GM12878 (cell line): ENCODE measurements at regions not wholly inside any gene's neighbourhood (a gene's known extent, or its start where the extent isn't known, plus 50 kb on each side); places are given as distances from the start of the nearest gene placed in this dataset.
A peak's percentile ranks its signal among the peaks of the same experiment; 100 is the strongest.

Experiments used
- ATF3 ChIP-seq: IDR thresholded peaks from 2 replicates; pipeline ENCODE4 v1.6.1; 2011; ENCODE audit warnings: low read depth, mild to moderate bottlenecking, low read length, moderate library complexity, borderline replicate concordance; ENCODE audit errors: extremely low read depth
- ATF7 ChIP-seq: fragments of 450-650 bp; IDR thresholded peaks from 2 replicates; pipeline ENCODE4 v1.6.1; 2016; ENCODE audit warnings: low read depth, mild to moderate bottlenecking
- CHD1 ChIP-seq: IDR thresholded peaks from 2 replicates; pipeline ENCODE4 v1.6.1; 2012; ENCODE audit warnings: low read depth, low read length, improper control_type of control experiment
- CHD4 ChIP-seq: fragments of 200-600 bp; sonication (generic); IDR thresholded peaks from 2 replicates; pipeline ENCODE4 v1.6.1; 2016; ENCODE audit warnings: mild to moderate bottlenecking
- EGR1 ChIP-seq, 2 experiments: IDR thresholded peaks; 1 replicate in 1 of 2; 2 replicates in 1 of 2; pipeline ENCODE4 v1.6.1; 2011 to 2012; ENCODE audit warnings: low read depth in 2 of 2, low read length in 2 of 2, borderline replicate concordance in 1 of 2, mild to moderate bottlenecking in 1 of 2, moderate library complexity in 1 of 2
- ESRRA ChIP-seq: IDR thresholded peaks from 2 replicates; pipeline ENCODE4 v1.6.1; 2012; ENCODE audit warnings: mild to moderate bottlenecking, low read length, improper control_type of control experiment
- ETV6 ChIP-seq, 2 experiments: fragments of 450-650 bp in 1 of 2; IDR thresholded peaks in 1 of 2; conservative IDR thresholded peaks in 1 of 2; 2 replicates each; pipeline ENCODE4 v1.6.1; 2014; ENCODE audit warnings: antibody characterized with exemption in 1 of 2, borderline replicate concordance in 1 of 2, low read depth in 1 of 2, mild to moderate bottlenecking in 1 of 2, moderate library complexity in 1 of 2
- FOXM1 ChIP-seq: IDR thresholded peaks from 2 replicates; pipeline ENCODE4 v1.6.1; 2012; ENCODE audit warnings: low read depth, mild to moderate bottlenecking, inconsistent platforms, low read length, moderate library complexity
- GABPA ChIP-seq: IDR thresholded peaks from 2 replicates; pipeline ENCODE4 v1.6.1; 2014; ENCODE audit warnings: antibody characterized with exemption, low read depth, mild to moderate bottlenecking, inconsistent platforms
- HSF1 ChIP-seq: fragments of 150-350 bp; IDR thresholded peaks from 2 replicates; pipeline ENCODE4 v1.6.1; 2014; ENCODE audit warnings: mild to moderate bottlenecking, low read depth, low read length
- IKZF2 ChIP-seq, 2 experiments: fragments of 450-650 bp; IDR thresholded peaks; 2 replicates each; pipeline ENCODE4 v1.6.1; 2017; ENCODE audit warnings: mild to moderate bottlenecking in 2 of 2, moderate library complexity in 2 of 2
- JUNB ChIP-seq: IDR thresholded peaks from 2 replicates; pipeline ENCODE4 v1.6.1; 2016; ENCODE audit warnings: antibody characterized with exemption, mild to moderate bottlenecking
- KAT2A ChIP-seq: conservative IDR thresholded peaks from 2 replicates; pipeline ENCODE4 v1.6.1; 2011; ENCODE audit warnings: low read depth, low read length; ENCODE audit not compliant: control insufficient read depth
- NR2C2 ChIP-seq: IDR thresholded peaks from 2 replicates; pipeline ENCODE4 v1.6.1; 2011; ENCODE audit warnings: borderline replicate concordance, low read depth; ENCODE audit not compliant: control insufficient read depth, insufficient read length
- RCOR1 ChIP-seq: conservative IDR thresholded peaks from 2 replicates; pipeline ENCODE4 v1.6.1; 2012; ENCODE audit warnings: low read depth, low read length, improper control_type of control experiment
- SIX5 ChIP-seq: IDR thresholded peaks from 2 replicates; pipeline ENCODE4 v1.6.1; 2011; ENCODE audit warnings: mild to moderate bottlenecking, low read depth, low read length, moderate library complexity; ENCODE audit not compliant: severe bottlenecking
- SMARCA5 ChIP-seq: fragments of 450-650 bp; IDR thresholded peaks from 2 replicates; pipeline ENCODE4 v1.6.1; 2017; ENCODE audit warnings: mild to moderate bottlenecking
- SP1 ChIP-seq: IDR thresholded peaks from one replicate; pipeline ENCODE4 v1.6.1; 2011; ENCODE audit warnings: low read depth, low read length
- SPI1 ChIP-seq: IDR thresholded peaks from 2 replicates; pipeline ENCODE4 v1.6.1; 2011; ENCODE audit warnings: low read depth, mild to moderate bottlenecking, low read length, moderate library complexity, borderline replicate concordance; ENCODE audit not compliant: insufficient read depth
- STAT3 ChIP-seq: IDR thresholded peaks from 2 replicates; pipeline ENCODE4 v1.6.1; 2011; ENCODE audit warnings: low read depth, low read length, improper control_type of control experiment
- TARDBP ChIP-seq: IDR thresholded peaks from 2 replicates; pipeline ENCODE4 v1.6.1; 2016; ENCODE audit warnings: borderline replicate concordance
- TCF7 ChIP-seq: IDR thresholded peaks from 2 replicates; pipeline ENCODE4 v1.6.1; 2014; ENCODE audit warnings: antibody characterized with exemption, borderline replicate concordance
- ZBED1 ChIP-seq: IDR thresholded peaks from 2 replicates; pipeline ENCODE4 v1.6.1; 2016; ENCODE audit warnings: borderline replicate concordance
- TF ChIP-seq, protein P1 (sequence below): fragments of 450-650 bp; IDR thresholded peaks from 2 replicates; pipeline ENCODE4 v1.6.1; 2016; ENCODE audit warnings: mild to moderate bottlenecking
- TF ChIP-seq, protein P2 (sequence below): IDR thresholded peaks from 2 replicates; pipeline ENCODE4 v1.6.1; 2012; ENCODE audit warnings: improper control_type of control experiment, low read depth, low read length; ENCODE audit not compliant: insufficient replicate concordance

DNA sequence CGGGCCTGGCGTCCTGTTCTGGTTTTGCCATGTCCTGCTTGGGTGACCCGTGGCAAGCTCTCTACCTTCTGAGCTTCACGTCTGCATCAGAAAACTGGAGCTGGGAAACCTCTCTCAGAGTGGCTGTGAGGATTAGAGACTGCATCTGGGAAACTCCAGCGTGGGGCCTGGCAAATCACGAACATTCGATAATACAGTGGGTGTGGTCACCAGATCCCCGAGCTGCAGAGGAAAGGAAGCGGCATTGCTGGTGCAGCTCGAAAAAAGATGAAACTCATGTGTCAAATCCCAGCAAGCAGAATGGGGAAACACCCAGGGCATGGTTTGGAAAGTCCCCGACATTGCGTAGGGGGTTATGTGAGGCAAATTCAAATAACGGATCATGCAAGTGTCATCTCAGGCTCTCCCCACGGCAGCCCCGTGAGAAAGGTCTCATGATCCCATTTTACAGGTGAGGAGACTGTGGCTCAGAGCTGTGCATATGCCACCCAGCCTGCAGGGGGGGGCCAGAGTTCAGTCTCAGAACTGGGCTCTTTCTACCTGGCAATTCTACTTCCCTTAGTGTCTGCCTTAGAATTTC, 98.1 kb upstream of the VRK1 start (continued):
- TF ChIP-seq NR2C2 (no peak), HSF1 (no peak), ETV6 (conservative IDR thresholded peaks at IDR 0.05 in 1 of 2, IDR thresholded peaks at IDR 0.05 in 1 of 2; ENCODE audit: borderline replicate concordance in 1 of 2, low read depth in 1 of 2) (no peak), FOXM1 (no peak), KAT2A (no peak), SP1 (peak; percentile 44), ATF7 (peak; percentile 68), TARDBP (no peak), SIX5 (no peak), SPI1 (no peak), ZBED1 (no peak), ESRRA (no peak), CHD1 (no peak), CHD4 (no peak), SMARCA5 (peak; percentile 98), EGR1 (IDR thresholded peaks at IDR 0.05; ENCODE audit: borderline replicate concordance in 1 of 2, low read depth in 2 of 2, low read length in 2 of 2) (no peak), IKZF2 (IDR thresholded peaks at IDR 0.05) (peak; percentile 36 to 66; a peak in 2 of 4 replicates), RCOR1 (no peak), ATF3 (no peak), STAT3 (no peak), GABPA (no peak), TCF7 (no peak), JUNB (no peak)
- TF ChIP-seq, protein P1, sequence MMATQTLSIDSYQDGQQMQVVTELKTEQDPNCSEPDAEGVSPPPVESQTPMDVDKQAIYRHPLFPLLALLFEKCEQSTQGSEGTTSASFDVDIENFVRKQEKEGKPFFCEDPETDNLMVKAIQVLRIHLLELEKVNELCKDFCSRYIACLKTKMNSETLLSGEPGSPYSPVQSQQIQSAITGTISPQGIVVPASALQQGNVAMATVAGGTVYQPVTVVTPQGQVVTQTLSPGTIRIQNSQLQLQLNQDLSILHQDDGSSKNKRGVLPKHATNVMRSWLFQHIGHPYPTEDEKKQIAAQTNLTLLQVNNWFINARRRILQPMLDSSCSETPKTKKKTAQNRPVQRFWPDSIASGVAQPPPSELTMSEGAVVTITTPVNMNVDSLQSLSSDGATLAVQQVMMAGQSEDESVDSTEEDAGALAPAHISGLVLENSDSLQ = peak; percentile 35; the same call in 1 of the 2 replicates
- TF ChIP-seq, protein P2, sequence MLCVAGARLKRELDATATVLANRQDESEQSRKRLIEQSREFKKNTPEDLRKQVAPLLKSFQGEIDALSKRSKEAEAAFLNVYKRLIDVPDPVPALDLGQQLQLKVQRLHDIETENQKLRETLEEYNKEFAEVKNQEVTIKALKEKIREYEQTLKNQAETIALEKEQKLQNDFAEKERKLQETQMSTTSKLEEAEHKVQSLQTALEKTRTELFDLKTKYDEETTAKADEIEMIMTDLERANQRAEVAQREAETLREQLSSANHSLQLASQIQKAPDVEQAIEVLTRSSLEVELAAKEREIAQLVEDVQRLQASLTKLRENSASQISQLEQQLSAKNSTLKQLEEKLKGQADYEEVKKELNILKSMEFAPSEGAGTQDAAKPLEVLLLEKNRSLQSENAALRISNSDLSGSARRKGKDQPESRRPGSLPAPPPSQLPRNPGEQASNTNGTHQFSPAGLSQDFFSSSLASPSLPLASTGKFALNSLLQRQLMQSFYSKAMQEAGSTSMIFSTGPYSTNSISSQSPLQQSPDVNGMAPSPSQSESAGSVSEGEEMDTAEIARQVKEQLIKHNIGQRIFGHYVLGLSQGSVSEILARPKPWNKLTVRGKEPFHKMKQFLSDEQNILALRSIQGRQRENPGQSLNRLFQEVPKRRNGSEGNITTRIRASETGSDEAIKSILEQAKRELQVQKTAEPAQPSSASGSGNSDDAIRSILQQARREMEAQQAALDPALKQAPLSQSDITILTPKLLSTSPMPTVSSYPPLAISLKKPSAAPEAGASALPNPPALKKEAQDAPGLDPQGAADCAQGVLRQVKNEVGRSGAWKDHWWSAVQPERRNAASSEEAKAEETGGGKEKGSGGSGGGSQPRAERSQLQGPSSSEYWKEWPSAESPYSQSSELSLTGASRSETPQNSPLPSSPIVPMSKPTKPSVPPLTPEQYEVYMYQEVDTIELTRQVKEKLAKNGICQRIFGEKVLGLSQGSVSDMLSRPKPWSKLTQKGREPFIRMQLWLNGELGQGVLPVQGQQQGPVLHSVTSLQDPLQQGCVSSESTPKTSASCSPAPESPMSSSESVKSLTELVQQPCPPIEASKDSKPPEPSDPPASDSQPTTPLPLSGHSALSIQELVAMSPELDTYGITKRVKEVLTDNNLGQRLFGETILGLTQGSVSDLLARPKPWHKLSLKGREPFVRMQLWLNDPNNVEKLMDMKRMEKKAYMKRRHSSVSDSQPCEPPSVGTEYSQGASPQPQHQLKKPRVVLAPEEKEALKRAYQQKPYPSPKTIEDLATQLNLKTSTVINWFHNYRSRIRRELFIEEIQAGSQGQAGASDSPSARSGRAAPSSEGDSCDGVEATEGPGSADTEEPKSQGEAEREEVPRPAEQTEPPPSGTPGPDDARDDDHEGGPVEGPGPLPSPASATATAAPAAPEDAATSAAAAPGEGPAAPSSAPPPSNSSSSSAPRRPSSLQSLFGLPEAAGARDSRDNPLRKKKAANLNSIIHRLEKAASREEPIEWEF = peak; percentile 51
